Osteoblast (primary cell): ENCODE measurements at regions not wholly inside any gene's neighbourhood (a gene's known extent, or its start where the extent isn't known, plus 50 kb on each side); places are given as distances from the start of the nearest gene placed in this dataset.

Experiments used
- DNase-seq: peaks from one replicate; pipeline ENCODE4 v3.0.0; 2011; ENCODE audit warnings: low spot score, mixed read lengths; ENCODE audit not compliant: insufficient read length; ENCODE audit errors: missing footprints
- H2AFZ ChIP-seq: 2 replicates; pipeline ENCODE4 v1.6.0; 2011; ENCODE audit warnings: mild to moderate bottlenecking, low read length
- H3K27ac ChIP-seq: 2 replicates; pipeline ENCODE4 v1.5.1; 2011; ENCODE audit warnings: mild to moderate bottlenecking, low read depth, low read length, moderate library complexity
- H3K27me3 ChIP-seq: 2 replicates; pipeline ENCODE4 v1.6.0; 2012; ENCODE audit warnings: mild to moderate bottlenecking, control low read depth, inconsistent platforms, low read length, moderate library complexity; ENCODE audit not compliant: insufficient read depth
- H3K36me3 ChIP-seq: 2 replicates; pipeline ENCODE4 v1.5.1; 2011; ENCODE audit warnings: mild to moderate bottlenecking, low read length, control low read depth, moderate library complexity; ENCODE audit not compliant: insufficient read depth
- H3K4me1 ChIP-seq: 2 replicates; pipeline ENCODE4 v1.5.1; 2011; ENCODE audit warnings: mild to moderate bottlenecking, low read length, control low read depth, moderate library complexity; ENCODE audit not compliant: insufficient read depth
- H3K4me2 ChIP-seq: 2 replicates; pipeline ENCODE4 v1.6.0; 2011; ENCODE audit warnings: mild to moderate bottlenecking, low read length; ENCODE audit not compliant: insufficient read depth
- H3K4me3 ChIP-seq: fragments of 200-600 bp; sonication (generic); 3 replicates; pipeline ENCODE4 v1.5.1; 2012; ENCODE audit warnings: mild to moderate bottlenecking, low read length, inconsistent platforms; ENCODE audit not compliant: insufficient read depth
- H3K79me2 ChIP-seq: 2 replicates; pipeline ENCODE4 v1.6.0; 2012; ENCODE audit warnings: mild to moderate bottlenecking, low read length, control low read depth, inconsistent platforms; ENCODE audit not compliant: insufficient read depth
- H3K9me3 ChIP-seq: 2 replicates; pipeline ENCODE4 v1.5.1; 2011; ENCODE audit warnings: low read depth, low read length, control low read depth
- H4K20me1 ChIP-seq: 2 replicates; pipeline ENCODE4 v1.6.0; 2012; ENCODE audit warnings: mild to moderate bottlenecking, low read length, control low read depth; ENCODE audit not compliant: insufficient read depth
- CTCF ChIP-seq: IDR thresholded peaks from 2 replicates; pipeline ENCODE4 v1.5.1; 2011; ENCODE audit warnings: mild to moderate bottlenecking, low read depth, low read length, moderate library complexity; ENCODE audit errors: extremely low read depth

- no peaks in the 10 kb centered on the region for H3K36me3 ChIP-seq
- H3K4me3 ChIP-seq: no peak overlapping the region
- H4K20me1 ChIP-seq: no peaks in the 10 kb centered on the region
- no peak for DNase-seq
- H2AFZ ChIP-seq: no peak overlapping the region
- TF ChIP-seq CTCF: no peak
- no peaks in the 10 kb centered on the region for H3K4me1 ChIP-seq
- H3K79me2 ChIP-seq: no peaks in the 10 kb centered on the region
- H3K27me3 ChIP-seq: no peaks in the 10 kb centered on the region
- no peak overlapping the region for H3K27ac ChIP-seq
- no peaks in the 10 kb centered on the region for H3K9me3 ChIP-seq
- H3K4me2 ChIP-seq: no peak overlapping the region
Observed at GRCh38 chr4:64614276-64614675, 205.0 kb upstream of the TECRL start.

- Histone ChIP-seq H3K4me1 (no peaks in the 10 kb centered on the region), H2AFZ (no peak overlapping the region), H3K36me3 (no peaks in the 10 kb centered on the region), H3K9me3 (no peaks in the 10 kb centered on the region), H3K27ac (no peak overlapping the region), H3K4me2 (no peak overlapping the region), H3K27me3 (no peaks in the 10 kb centered on the region), H3K4me3 (no peak overlapping the region), H4K20me1 (no peaks in the 10 kb centered on the region), H3K79me2 (no peaks in the 10 kb centered on the region)
- no peak for DNase-seq
- no peak for TF ChIP-seq CTCF
Observed at GRCh38 chr4:64613046-64613445, 203.8 kb upstream of the TECRL start.

DNA sequence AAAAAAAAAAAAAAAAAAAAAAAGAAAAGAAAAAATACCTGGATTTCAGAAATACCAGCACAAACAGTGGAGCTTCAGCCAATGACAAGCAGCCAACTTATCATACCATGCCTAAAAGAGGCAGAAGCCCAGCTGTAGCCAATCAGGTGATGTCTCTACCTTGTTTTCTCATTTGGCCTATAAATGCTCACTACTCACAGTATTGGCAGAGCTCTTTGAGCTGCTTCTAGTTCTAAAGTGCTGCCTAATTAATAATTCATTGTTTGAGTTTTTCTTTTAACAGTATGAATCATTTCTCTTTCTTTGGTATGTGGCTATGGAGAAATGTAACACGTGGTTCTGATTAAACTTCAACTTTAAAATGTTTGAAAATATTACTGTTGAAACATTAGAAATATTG, 188.8 kb upstream of the TECRL start:
- no peaks in the 10 kb centered on the region for H3K79me2 ChIP-seq
- H3K4me3 ChIP-seq: no peak overlapping the region
- no peak overlapping the region for H3K27ac ChIP-seq
- H3K36me3 ChIP-seq: no peaks in the 10 kb centered on the region
- no peaks in the 10 kb centered on the region for H4K20me1 ChIP-seq
- no peak overlapping the region for H3K4me2 ChIP-seq
- no peaks in the 10 kb centered on the region for H3K4me1 ChIP-seq
- no peaks in the 10 kb centered on the region for H3K9me3 ChIP-seq
- H2AFZ ChIP-seq: no peak overlapping the region
- H3K27me3 ChIP-seq: no peaks in the 10 kb centered on the region
- no peak for TF ChIP-seq CTCF
- DNase-seq: no peak

DNA sequence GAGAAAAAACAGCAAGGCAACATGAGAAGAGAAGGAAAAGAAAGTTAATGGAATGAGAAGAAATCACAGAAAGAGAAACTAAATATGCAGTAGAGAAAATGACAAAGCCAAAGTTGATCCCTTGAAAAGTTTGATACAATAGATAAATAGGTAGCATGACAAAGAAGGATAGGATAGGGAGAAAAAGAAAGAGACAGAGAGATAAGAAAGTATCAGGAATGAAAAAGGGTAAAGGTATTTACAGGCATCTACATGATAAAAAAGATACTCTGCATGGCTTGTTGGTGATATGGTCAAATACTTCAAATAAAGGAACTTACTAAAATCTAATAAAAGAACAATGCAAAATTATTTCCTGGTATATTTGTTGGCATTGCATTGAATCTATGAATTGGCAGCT, 185.5 kb upstream of the TECRL start:
- Histone ChIP-seq H3K4me3 (no peak overlapping the region), H3K36me3 (no peaks in the 10 kb centered on the region), H3K4me2 (no peak overlapping the region), H3K27ac (no peak overlapping the region), H3K4me1 (no peaks in the 10 kb centered on the region), H4K20me1 (no peaks in the 10 kb centered on the region), H3K27me3 (no peaks in the 10 kb centered on the region), H2AFZ (no peak overlapping the region), H3K79me2 (no peaks in the 10 kb centered on the region), H3K9me3 (no peaks in the 10 kb centered on the region)
- DNase-seq: no peak
- no peak for TF ChIP-seq CTCF
